ENCODE measurements at regions not wholly inside any gene's neighbourhood (a gene's known extent, or its start where the extent isn't known, plus 50 kb on each side); places are given as distances from the start of the nearest gene placed in this dataset.

DNA sequence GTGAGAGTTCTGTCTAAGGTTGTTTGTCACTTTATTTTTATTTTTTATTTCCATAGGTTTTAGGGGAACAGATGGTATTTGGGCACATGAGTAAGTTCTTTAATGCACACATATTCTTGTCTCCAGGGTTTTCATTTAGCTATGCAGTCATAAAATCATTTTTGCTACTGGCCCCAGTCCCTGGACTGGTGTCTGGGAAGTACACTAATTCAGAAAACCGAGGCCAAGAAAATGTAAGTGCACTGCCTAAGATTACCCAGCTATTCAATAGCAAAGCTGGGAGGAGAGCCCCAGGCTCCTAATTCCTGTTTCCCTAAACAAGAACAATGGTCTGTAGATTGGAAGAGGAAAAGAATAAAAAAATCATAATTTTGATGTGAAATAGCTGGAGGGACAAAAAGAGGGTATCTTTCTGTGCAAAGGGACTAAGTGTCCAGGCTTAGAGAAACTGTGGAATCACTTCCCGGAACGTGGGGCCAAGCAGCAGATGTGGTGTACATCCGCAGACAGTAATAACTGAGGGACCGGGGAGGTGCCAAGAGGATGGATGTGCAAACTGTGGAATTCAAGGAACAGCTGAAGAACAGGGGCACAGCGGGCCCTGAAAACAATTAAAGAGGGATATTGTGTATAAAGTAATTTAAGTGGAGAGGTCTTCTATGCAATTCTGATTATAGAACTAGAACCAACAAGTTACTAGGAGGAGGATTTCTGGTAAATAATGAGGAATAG is 236.3 kb downstream of the ACKR3 start:
- DNase-seq = no peak

DNA sequence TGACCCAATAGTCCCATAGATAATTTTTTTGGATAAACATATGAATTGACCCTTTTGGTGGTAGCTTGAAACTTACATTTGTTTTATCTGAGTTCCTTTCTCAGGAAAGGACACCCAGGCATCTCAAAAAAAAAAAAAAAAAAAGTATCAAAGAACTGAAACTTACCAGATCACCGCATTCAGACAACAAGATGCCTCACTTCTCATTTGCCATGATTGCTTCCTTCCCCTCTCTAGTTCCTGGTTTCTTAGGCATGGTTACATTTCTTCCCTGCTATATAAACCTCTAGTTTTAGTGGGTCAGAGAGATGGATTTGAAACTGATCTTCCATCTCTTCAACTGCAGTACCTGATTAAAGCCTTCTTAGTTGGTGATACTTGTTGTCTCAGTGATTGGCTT is 240.1 kb downstream of the ACKR3 start:
- no peak for DNase-seq

DNA sequence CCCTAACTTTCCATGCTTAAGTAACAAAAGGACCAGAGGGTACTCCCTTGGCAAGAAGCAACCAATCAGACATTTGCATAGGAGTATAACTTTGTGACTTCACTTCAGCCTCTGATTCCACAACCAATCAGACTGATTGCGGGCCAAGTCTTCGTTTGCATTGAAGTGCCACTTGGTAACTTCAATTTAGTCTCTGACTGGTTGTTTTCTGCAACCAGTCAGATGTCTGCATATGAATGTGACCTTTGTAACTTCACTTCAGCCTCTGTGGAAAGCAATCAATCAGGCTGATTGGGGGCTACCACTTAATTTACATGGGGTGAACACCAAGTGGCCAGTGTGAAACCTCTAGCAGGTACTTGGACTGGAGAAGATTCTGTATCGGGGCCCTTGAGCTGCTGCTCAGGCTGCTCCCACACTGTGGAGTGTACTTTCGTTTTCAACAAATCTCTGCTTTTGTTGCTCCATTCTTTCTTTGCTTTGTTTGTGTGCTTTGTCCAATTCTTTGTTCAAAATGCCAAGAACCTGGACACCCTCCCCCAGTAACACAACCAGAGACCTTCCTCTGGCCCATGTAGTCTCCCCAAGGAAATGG is 241.5 kb downstream of the ACKR3 start:
- DNase-seq = no peak

- no peak for DNase-seq
These were observed 244.1 kb downstream of the ACKR3 start for GRCh38 chr2:236813766-236814165.

- DNase-seq = no peak
These were observed 245.0 kb downstream of the ACKR3 start for GRCh38 chr2:236814593-236814992.

GRCh38 chr2:236815746-236816145 is 246.1 kb downstream of the ACKR3 start:
- DNase-seq = no peak

DNA sequence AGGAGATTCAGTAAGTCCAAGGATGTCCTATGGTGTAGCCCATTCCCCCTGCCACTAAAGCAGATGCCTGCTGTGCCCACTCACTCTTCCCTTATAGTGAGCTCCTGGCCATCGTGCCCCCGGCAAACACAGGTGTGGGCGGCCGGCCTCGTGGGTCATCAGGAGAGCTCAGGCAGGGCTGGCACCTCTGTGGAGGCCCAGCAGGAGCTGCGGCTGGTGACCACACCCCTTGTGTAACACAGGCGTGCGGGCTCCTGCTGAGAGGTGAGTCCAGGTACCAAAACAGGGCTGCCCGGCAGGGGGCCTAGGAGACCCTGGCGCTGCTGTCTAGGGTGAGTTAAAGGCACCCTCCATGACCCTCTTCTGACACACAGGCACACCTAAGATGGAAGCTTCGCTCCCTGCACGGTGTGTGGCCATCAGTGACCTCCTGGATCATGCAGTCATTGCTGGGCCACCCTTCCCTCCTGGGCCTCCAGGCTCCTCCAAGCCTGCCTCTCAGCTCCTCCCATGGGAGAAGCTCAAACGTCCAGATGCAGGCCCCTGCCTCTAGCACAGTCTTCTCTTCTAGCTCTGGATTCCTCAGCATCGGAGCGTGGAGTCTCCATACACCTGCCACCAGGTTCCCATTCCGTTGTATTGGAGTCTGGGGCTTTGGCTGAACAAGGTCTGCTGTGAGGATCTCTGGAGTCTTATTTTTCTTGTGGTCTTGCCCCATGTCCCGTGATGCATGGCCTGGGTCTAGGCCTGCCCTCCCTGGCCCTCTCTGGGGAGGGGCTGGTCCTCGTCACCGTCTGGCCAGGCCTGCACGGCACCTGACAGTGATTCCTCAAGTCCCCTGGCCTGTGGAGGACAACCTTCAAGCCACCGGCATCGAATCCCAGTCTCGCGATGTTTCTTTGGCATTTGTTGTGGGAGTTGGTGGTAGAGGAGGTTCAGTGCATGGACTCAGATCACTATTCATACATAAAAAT is 246.9 kb downstream of the ACKR3 start:
- DNase-seq = no peak

GRCh38 chr2:236818281-236819045 is 248.8 kb downstream of the ACKR3 start:
- DNase-seq = no peak

DNA sequence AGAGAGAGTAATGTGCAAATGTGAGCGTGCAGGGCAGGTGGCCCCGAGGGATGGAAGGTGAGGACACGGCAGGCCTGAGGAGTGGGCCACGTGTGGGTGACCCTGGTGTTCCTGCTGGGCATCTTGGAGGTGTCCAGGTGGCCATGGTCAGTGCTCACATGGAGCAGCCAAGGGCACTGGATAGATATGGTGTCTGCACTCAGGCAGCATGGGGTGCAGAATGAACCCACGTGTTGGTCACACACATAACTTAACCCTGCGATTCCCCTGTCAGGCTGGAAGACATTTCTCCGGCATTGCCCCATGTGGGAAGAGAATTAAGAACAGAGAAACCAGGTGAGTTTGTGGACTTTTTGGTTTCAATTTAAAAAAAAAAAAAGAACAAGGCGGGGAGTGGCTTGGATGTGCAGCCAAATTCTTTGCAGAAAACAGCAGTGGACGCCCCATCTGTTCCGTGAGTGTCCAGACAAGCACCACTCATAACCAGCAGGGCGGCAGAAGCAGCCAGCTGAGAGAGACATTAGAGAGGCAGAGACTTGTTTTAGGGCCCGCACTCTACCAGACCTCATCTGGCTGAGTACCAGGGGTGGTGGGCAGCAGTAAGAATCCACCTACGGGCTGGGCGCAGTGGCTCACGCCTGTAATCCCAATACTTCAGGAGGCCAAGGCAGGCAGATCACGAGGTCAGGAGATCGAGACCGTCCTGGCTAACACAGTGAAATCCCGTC is 249.8 kb downstream of the ACKR3 start:
- DNase-seq = no peak

DNA sequence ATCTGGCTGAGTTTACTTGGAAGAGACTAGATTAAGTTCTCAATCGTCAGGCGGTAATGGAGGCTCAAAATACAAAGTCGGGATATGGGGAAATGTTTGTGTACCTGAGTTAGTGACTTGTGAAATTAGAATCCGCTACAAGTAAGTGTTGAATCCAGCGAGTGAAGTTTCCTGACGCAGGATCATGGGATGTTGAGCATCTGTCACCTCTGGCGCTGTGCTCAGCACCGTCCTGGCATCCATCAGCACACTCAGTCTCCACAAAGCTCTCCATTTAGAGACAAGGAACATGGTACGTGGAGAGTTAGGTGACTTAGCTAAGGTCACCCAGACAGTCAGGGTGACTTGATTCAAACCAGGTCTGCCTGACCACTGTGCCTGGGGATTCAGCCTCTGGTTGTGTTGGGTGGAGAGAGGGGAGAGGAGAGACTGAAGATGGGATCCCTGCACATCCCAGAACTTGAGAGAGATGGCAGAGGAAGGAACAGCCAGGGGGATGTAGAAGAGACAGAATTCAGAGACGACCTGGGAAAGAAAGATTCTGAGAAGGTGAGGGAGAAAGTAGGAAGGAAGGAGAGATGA is 251.2 kb downstream of the ACKR3 start:
- no peak for DNase-seq

DNA sequence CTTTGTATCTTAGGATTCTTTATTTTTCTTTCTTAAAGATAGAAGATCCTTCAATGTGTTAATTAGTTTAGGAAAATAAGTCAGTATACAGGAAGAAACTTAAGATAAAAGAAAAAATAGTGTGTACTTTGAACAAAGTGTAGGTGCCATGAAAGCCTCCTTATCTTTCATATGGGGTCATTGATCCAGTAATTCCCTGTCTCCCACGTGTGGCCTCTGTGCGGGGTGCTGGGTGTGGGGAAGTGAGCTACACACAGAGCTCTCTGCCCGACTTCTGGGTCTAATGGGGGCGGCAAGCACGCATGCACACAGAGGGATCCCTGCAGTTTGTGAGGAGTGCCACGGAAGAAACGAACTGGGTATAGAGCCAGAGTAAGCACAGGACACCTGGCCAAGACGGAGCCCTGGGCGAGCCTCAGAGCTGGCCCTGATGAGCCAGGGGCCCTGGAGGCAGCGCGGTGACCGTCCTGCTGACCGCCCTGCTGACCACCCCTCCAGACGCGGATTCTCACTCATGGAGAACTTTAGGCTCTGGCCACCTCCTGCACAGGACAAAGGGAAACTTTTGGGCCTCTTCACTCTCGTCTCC is 253.5 kb downstream of the ACKR3 start:
- DNase-seq = no peak

GRCh38 chr2:236823963-236824362 is 254.3 kb downstream of the ACKR3 start:
- no peak for DNase-seq

DNA sequence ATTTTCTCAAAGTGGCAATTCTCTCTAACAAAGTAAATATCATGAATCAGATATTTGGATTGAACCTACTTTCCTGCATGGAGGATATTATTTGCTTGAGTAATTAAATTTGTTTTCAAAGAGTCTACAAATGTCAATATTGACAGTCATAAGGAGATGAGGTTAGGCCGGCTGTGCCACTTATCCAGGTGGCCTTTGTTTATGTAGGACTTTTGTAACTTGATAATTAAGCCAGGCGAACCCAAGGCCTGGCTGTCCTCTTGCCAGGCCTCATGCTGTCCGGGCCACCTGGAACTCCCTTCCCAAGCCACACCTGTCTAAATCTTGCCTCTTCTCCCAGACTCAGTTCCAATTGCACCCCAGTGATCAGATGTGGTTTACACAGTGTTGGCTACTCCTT is 255.2 kb downstream of the ACKR3 start:
- peak; percentile 74 for DNase-seq

DNA sequence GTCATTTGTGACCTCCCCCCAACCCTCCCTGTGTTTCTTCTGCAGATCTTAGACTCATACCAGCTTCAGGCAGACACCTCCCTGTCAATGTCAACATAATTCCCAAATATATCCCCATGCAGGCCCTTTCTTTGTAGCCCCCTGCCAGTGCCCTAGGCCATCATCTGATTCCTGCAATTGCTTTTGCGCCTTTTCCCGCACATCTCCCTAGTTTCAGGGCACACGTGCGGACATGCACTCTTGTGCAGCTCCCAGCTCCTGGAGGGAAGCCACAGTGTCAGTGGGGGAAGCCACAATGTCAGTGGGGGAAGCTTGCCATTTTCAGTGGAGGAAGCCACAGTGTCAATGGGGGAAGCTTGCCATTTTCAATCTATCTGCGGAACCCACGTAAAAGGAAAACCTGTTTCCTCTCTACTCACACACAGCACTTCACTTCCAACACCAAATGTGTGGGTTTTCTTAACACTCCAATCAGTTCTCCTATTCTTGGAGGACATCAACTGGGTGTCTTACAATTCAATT is 256.4 kb downstream of the ACKR3 start:
- DNase-seq = no peak

GRCh38 chr2:236826606-236827156 is 257.1 kb downstream of the ACKR3 start:
- no peak for DNase-seq

DNA sequence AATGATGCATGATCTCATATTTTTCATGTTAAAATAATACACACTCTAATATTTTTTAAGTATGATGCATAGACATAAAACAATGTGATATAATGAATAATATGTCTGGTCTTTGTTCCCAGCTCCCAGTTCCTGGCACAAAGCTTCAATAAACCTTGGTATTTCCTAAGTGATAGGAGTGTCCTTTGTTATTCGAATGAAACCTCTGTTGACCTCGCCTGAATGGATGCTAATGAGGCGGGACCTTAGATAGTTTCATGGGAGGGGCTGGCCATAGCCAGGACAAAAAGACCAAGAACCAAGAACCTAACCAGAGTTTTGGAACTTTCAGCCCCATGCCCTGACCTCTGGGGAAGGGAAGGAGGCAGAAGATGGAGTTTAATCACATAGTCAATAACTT is 257.7 kb upstream of the COPS8 start:
- no peak for DNase-seq

GRCh38 chr2:236828820-236829219 is 256.9 kb upstream of the COPS8 start:
- DNase-seq = no peak

GRCh38 chr2:236830926-236831325 is 254.8 kb upstream of the COPS8 start:
- DNase-seq = no peak

- DNase-seq = no peak
These were observed 254.0 kb upstream of the COPS8 start for GRCh38 chr2:236831698-236832097.

GRCh38 chr2:236833501-236834073 is 252.1 kb upstream of the COPS8 start:
- no peak for DNase-seq
